SK-N-SH (cell line): ENCODE measurements at regions not wholly inside any gene's neighbourhood (a gene's known extent, or its start where the extent isn't known, plus 50 kb on each side); places are given as distances from the start of the nearest gene placed in this dataset.

Experiments
- CTCF ChIA-PET: fragments of 300-600, 350-600 bp; formaldehyde crosslinking; extraction: SDS; loops from one replicate; lab custom pipeline; 2021; lab: Yijun Ruan, JAX
- POLR2A ChIA-PET: fragments of 350-600 bp; sonication (Branson Sonifier 250); formaldehyde crosslinking; extraction: SDS; loops from one replicate; lab custom pipeline; 2020; ENCODE audit warnings: antibody characterized with exemption, inconsistent platforms; lab: Yijun Ruan, JAX
- DNase-seq: peaks from one replicate; pipeline ENCODE4 v3.0.0; 2012
- H2AFZ ChIP-seq: fragments of 200-600 bp; sonication (generic); 2 replicates; pipeline ENCODE4 v1.8.1; 2016; ENCODE audit warnings: antibody characterized with exemption, mild to moderate bottlenecking, low read depth
- H3F3A ChIP-seq: fragments of 200-600 bp; sonication (generic); replicated peaks from 2 replicates; pipeline ENCODE3; 2016; ENCODE audit warnings: antibody characterized with exemption, mild to moderate bottlenecking; ENCODE audit not compliant: insufficient read depth
- H3K27ac ChIP-seq, 2 experiments: fragments of 200-500 bp in 1 of 2; fragments of 200-600 bp in 1 of 2; sonication (Bioruptor generic) in 1 of 2; sonication (generic), shearing (Covaris generic) in 1 of 2; 2 replicates each; pipeline versions ENCODE4 v1.5.1 to v1.6.1; 2014 to 2016; ENCODE audit warnings: low read depth in 2 of 2, inconsistent platforms in 1 of 2, low read length in 1 of 2, mild to moderate bottlenecking in 1 of 2, mixed read lengths in 1 of 2
- H3K27me3 ChIP-seq: fragments of 200-600 bp; sonication (generic), shearing (Covaris generic); 2 replicates; pipeline ENCODE4 v1.6.1; 2016; ENCODE audit warnings: mixed run types; ENCODE audit not compliant: insufficient read depth
- H3K36me3 ChIP-seq, 2 experiments: fragments of 200-500 bp in 1 of 2; fragments of 200-600 bp in 1 of 2; sonication (Bioruptor generic) in 1 of 2; sonication (generic) in 1 of 2; replicated peaks in 1 of 2; 2 replicates each; pipeline versions ENCODE3 to v1.5.1; 2014 to 2016; ENCODE audit warnings: low read length in 1 of 2, mild to moderate bottlenecking in 1 of 2; ENCODE audit not compliant: insufficient read depth in 2 of 2, control insufficient read depth in 1 of 2
- H3K4me1 ChIP-seq, 2 experiments: fragments of 200-500 bp in 1 of 2; fragments of 200-600 bp in 1 of 2; sonication (Bioruptor generic) in 1 of 2; sonication (generic), shearing (Covaris generic) in 1 of 2; 2 replicates each; pipeline versions ENCODE4 v1.5.1 to v1.6.1; 2014 to 2016; ENCODE audit warnings: low read depth in 1 of 2, low read length in 1 of 2, mixed run types in 1 of 2; ENCODE audit not compliant: insufficient read depth in 2 of 2, control insufficient read depth in 1 of 2
- H3K4me2 ChIP-seq: fragments of 200-600 bp; sonication (generic), shearing (Covaris generic); 2 replicates; pipeline ENCODE4 v1.6.1; 2017; ENCODE audit warnings: mixed run types
- H3K4me3 ChIP-seq, 2 experiments: fragments of 200-500 bp in 1 of 2; fragments of 200-600 bp in 1 of 2; sonication (Bioruptor generic) in 1 of 2; sonication (generic), shearing (Covaris generic) in 1 of 2; 2 replicates each; pipeline versions ENCODE4 v1.5.1 to v1.8.1; 2014 to 2016; ENCODE audit warnings: low read depth in 2 of 2, inconsistent platforms in 1 of 2, low read length in 1 of 2, mild to moderate bottlenecking in 1 of 2, mixed read lengths in 1 of 2, moderate library complexity in 1 of 2
- H3K79me2 ChIP-seq: fragments of 200-600 bp; sonication (generic); 2 replicates; pipeline ENCODE4 v1.8.1; 2017; ENCODE audit warnings: mild to moderate bottlenecking; ENCODE audit not compliant: insufficient read depth
- H3K9ac ChIP-seq: fragments of 200-600 bp; sonication (generic); 2 replicates; pipeline ENCODE4 v1.6.1; 2017; ENCODE audit warnings: mixed run types
- H3K9me2 ChIP-seq: fragments of 200-600 bp; sonication (generic); 2 replicates; pipeline ENCODE4 v1.6.1; 2017; ENCODE audit warnings: mixed run types
- H3K9me3 ChIP-seq: fragments of 200-600 bp; sonication (generic); 2 replicates; pipeline ENCODE4 v1.6.1; 2017; ENCODE audit warnings: mixed run types, mild to moderate bottlenecking, moderate library complexity
- H4K20me1 ChIP-seq: fragments of 200-600 bp; sonication (generic); 2 replicates; pipeline ENCODE4 v1.6.1; 2017; ENCODE audit warnings: mild to moderate bottlenecking, mixed run types; ENCODE audit not compliant: insufficient read depth
- CHD2 ChIP-seq: fragments of 150-350 bp; IDR thresholded peaks from 2 replicates; pipeline ENCODE4 v1.6.1; 2018; ENCODE audit warnings: low read length; ENCODE audit not compliant: partially characterized antibody
- EP300 ChIP-seq, 2 experiments: IDR thresholded peaks; 2 replicates each; pipeline versions ENCODE4 v1.4.0 to v1.6.1; 2012; ENCODE audit warnings: borderline replicate concordance in 1 of 2, low read depth in 1 of 2, low read length in 1 of 2
- EZH2phosphoT487 ChIP-seq: fragments of 200-600 bp; sonication (generic); IDR thresholded peaks from 2 replicates; pipeline ENCODE4 v1.6.1; 2017; ENCODE audit warnings: low read depth, mixed run types, mild to moderate bottlenecking, antibody characterized with exemption, moderate library complexity, borderline replicate concordance
- FOSL2 ChIP-seq: IDR thresholded peaks from 2 replicates; pipeline ENCODE4 v1.4.0; 2012; ENCODE audit warnings: low read depth, mild to moderate bottlenecking, moderate library complexity, borderline replicate concordance
- FOXJ3 ChIP-seq: sonication (generic); formaldehyde crosslinking; IDR thresholded peaks from 2 replicates; pipeline ENCODE4 v1.5.1; 2020; ENCODE audit warnings: mild to moderate bottlenecking, missing genetic modification reagents
- FOXM1 ChIP-seq: IDR thresholded peaks from 2 replicates; pipeline ENCODE4 v1.4.0; 2012; ENCODE audit warnings: low read depth, mild to moderate bottlenecking
- NFIC ChIP-seq: IDR thresholded peaks from 2 replicates; pipeline ENCODE4 v1.4.0; 2012; ENCODE audit warnings: borderline replicate concordance
- RCOR1 ChIP-seq: fragments of 150-350 bp; IDR thresholded peaks from 2 replicates; pipeline ENCODE4 v1.6.1; 2017; ENCODE audit warnings: antibody characterized with exemption, low read length
- RXRA ChIP-seq: IDR thresholded peaks from 2 replicates; pipeline ENCODE4 v1.4.0; 2012; ENCODE audit warnings: low read depth, mild to moderate bottlenecking, borderline replicate concordance
- SIN3A ChIP-seq: IDR thresholded peaks from 2 replicates; pipeline ENCODE4 v1.6.1; 2012; ENCODE audit warnings: low read depth, mild to moderate bottlenecking, low read length, moderate library complexity, borderline replicate concordance
- SMC3 ChIP-seq: IDR thresholded peaks from 2 replicates; pipeline ENCODE4 v1.6.1; 2012; ENCODE audit warnings: low read depth, low read length, improper control_type of control experiment
- TAF1 ChIP-seq: IDR thresholded peaks from 2 replicates; pipeline ENCODE4 v1.6.1; 2012; ENCODE audit warnings: low read depth, mild to moderate bottlenecking, low read length, moderate library complexity, borderline replicate concordance
- USF2 ChIP-seq: fragments of 150-350 bp; IDR thresholded peaks from 2 replicates; pipeline ENCODE4 v1.6.1; 2017; ENCODE audit warnings: antibody characterized with exemption, low read length, low read depth, borderline replicate concordance
- ZBTB33 ChIP-seq: IDR thresholded peaks from 2 replicates; pipeline ENCODE4 v1.4.0; 2012; ENCODE audit warnings: low read depth, borderline replicate concordance
- WGBS: methylation state at CpG from one replicate; pipeline ENCODE4 v1.1.6; 2017; ENCODE audit warnings: low lambda C conversion rate; 5-methylcytosine and 5-hydroxymethylcytosine counted together
- TF ChIP-seq, protein P1 (sequence below): fragments of 200-600 bp; sonication (generic); IDR thresholded peaks from 2 replicates; pipeline ENCODE4 v1.6.1; 2017; ENCODE audit warnings: antibody characterized with exemption, mild to moderate bottlenecking, moderate library complexity
- TF ChIP-seq, protein P2 (sequence below): fragments of 150-350 bp; IDR thresholded peaks from 2 replicates; pipeline ENCODE4 v1.6.1; 2016; ENCODE audit warnings: mild to moderate bottlenecking, low read depth, low read length
- TF ChIP-seq, protein P3 (sequence below): IDR thresholded peaks from 2 replicates; pipeline ENCODE4 v1.6.1; 2012; ENCODE audit warnings: mild to moderate bottlenecking, low read depth, low read length, moderate library complexity

GRCh38 chr20:12023194-12023795, 105.6 kb downstream of the BTBD3 start:
- H3K4me1 ChIP-seq = peaks cover 0 to 4% of the 10 kb centered on the region in 2 experiments; a peak in 1 of 4 replicates
- ChIA-PET POLR2A (no interaction called here), CTCF (interaction anchor here (0.6 kb wide), 1 partner anchor 93 kb away, joined by 3 read pairs; no protein-coding TSS in a partner anchor)
- no peaks in the 10 kb centered on the region for H3F3A ChIP-seq
- 39% methylated on average over 3 of the region's 3 CpGs for WGBS
- H3K79me2 ChIP-seq = no peaks in the 10 kb centered on the region
- H3K9ac ChIP-seq = no peak overlapping the region
- H3K9me2 ChIP-seq = no peaks in the 10 kb centered on the region
- no peak for DNase-seq
- H3K27me3 ChIP-seq = no peaks in the 10 kb centered on the region
- H3K9me3 ChIP-seq = no peaks in the 10 kb centered on the region
- H3K36me3 ChIP-seq = no peaks in the 10 kb centered on the region
- no peak overlapping the region for H3K27ac ChIP-seq
- H3K4me3 ChIP-seq = no peak overlapping the region
- H4K20me1 ChIP-seq = no peaks in the 10 kb centered on the region
- H2AFZ ChIP-seq = no peak overlapping the region
- TF ChIP-seq RCOR1 (no peak), USF2 (no peak), SIN3A (no peak), CHD2 (no peak), ZBTB33 (no peak), FOXM1 (no peak), FOXJ3 (CRISPR knock-in tag) (no peak), TAF1 (no peak), EZH2phosphoT487 (no peak), FOSL2 (no peak), SMC3 (no peak), RXRA (no peak), NFIC (no peak), EP300 (IDR thresholded peaks at IDR 0.05; ENCODE audit: borderline replicate concordance in 1 of 2, low read depth in 1 of 2, low read length in 1 of 2) (no peak)
- TF ChIP-seq, protein P1, sequence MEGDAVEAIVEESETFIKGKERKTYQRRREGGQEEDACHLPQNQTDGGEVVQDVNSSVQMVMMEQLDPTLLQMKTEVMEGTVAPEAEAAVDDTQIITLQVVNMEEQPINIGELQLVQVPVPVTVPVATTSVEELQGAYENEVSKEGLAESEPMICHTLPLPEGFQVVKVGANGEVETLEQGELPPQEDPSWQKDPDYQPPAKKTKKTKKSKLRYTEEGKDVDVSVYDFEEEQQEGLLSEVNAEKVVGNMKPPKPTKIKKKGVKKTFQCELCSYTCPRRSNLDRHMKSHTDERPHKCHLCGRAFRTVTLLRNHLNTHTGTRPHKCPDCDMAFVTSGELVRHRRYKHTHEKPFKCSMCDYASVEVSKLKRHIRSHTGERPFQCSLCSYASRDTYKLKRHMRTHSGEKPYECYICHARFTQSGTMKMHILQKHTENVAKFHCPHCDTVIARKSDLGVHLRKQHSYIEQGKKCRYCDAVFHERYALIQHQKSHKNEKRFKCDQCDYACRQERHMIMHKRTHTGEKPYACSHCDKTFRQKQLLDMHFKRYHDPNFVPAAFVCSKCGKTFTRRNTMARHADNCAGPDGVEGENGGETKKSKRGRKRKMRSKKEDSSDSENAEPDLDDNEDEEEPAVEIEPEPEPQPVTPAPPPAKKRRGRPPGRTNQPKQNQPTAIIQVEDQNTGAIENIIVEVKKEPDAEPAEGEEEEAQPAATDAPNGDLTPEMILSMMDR = no peak
- TF ChIP-seq, protein P2, sequence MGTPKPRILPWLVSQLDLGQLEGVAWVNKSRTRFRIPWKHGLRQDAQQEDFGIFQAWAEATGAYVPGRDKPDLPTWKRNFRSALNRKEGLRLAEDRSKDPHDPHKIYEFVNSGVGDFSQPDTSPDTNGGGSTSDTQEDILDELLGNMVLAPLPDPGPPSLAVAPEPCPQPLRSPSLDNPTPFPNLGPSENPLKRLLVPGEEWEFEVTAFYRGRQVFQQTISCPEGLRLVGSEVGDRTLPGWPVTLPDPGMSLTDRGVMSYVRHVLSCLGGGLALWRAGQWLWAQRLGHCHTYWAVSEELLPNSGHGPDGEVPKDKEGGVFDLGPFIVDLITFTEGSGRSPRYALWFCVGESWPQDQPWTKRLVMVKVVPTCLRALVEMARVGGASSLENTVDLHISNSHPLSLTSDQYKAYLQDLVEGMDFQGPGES = no peak
- TF ChIP-seq, protein P3, sequence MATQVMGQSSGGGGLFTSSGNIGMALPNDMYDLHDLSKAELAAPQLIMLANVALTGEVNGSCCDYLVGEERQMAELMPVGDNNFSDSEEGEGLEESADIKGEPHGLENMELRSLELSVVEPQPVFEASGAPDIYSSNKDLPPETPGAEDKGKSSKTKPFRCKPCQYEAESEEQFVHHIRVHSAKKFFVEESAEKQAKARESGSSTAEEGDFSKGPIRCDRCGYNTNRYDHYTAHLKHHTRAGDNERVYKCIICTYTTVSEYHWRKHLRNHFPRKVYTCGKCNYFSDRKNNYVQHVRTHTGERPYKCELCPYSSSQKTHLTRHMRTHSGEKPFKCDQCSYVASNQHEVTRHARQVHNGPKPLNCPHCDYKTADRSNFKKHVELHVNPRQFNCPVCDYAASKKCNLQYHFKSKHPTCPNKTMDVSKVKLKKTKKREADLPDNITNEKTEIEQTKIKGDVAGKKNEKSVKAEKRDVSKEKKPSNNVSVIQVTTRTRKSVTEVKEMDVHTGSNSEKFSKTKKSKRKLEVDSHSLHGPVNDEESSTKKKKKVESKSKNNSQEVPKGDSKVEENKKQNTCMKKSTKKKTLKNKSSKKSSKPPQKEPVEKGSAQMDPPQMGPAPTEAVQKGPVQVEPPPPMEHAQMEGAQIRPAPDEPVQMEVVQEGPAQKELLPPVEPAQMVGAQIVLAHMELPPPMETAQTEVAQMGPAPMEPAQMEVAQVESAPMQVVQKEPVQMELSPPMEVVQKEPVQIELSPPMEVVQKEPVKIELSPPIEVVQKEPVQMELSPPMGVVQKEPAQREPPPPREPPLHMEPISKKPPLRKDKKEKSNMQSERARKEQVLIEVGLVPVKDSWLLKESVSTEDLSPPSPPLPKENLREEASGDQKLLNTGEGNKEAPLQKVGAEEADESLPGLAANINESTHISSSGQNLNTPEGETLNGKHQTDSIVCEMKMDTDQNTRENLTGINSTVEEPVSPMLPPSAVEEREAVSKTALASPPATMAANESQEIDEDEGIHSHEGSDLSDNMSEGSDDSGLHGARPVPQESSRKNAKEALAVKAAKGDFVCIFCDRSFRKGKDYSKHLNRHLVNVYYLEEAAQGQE = no peak
- H3K4me2 ChIP-seq = no peak overlapping the region
